Adipocyte (in vitro differentiated cells): ENCODE measurements at regions not wholly inside any gene's neighbourhood (a gene's known extent, or its start where the extent isn't known, plus 50 kb on each side); places are given as distances from the start of the nearest gene placed in this dataset.

ENCODE experiments used
- DNase-seq: peaks from one replicate; pipeline ENCODE4 v3.0.0-alpha.2; 2015; ENCODE audit warnings: low read depth
- H3K27me3 ChIP-seq: replicated peaks from 2 replicates; pipeline ENCODE4 v1.7.0; 2013; ENCODE audit warnings: mild to moderate bottlenecking, low read length, moderate library complexity; ENCODE audit not compliant: control insufficient read depth, insufficient read depth
- H3K36me3 ChIP-seq: 2 replicates; pipeline ENCODE4 v1.7.0; 2013; ENCODE audit warnings: low read length, mild to moderate bottlenecking, moderate library complexity; ENCODE audit not compliant: control insufficient read depth, insufficient read depth, severe bottlenecking
- H3K4me1 ChIP-seq: 2 replicates; pipeline ENCODE4 v1.7.0; 2013; ENCODE audit warnings: mild to moderate bottlenecking, low read length, moderate library complexity; ENCODE audit not compliant: control insufficient read depth, insufficient read depth
- H3K4me3 ChIP-seq: 2 replicates; pipeline ENCODE4 v1.7.0; 2013; ENCODE audit warnings: mild to moderate bottlenecking, low read length, moderate library complexity
- H3K9ac ChIP-seq: 2 replicates; pipeline ENCODE4 v1.7.0; 2013; ENCODE audit warnings: mild to moderate bottlenecking, low read length, moderate library complexity
- H3K9me3 ChIP-seq: 2 replicates; pipeline ENCODE4 v1.7.0; 2013; ENCODE audit warnings: mild to moderate bottlenecking, low read length, moderate library complexity; ENCODE audit not compliant: control insufficient read depth

GRCh38 chr15:58274885-58275284 is 136.7 kb downstream of the AQP9 start:
- DNase-seq, result no peak
- Histone ChIP-seq H3K9ac (no peak overlapping the region), H3K36me3 (no peaks in the 10 kb centered on the region), H3K4me1 (no peaks in the 10 kb centered on the region), H3K4me3 (no peak overlapping the region), H3K9me3 (peaks cover 12% of the 10 kb centered on the region), H3K27me3 (peaks cover 3% of the 10 kb centered on the region)

- DNase-seq, result no peak
- Histone ChIP-seq H3K27me3 (peaks cover 3% of the 10 kb centered on the region), H3K4me1 (no peaks in the 10 kb centered on the region), H3K9me3 (peaks cover 12% of the 10 kb centered on the region), H3K9ac (no peak overlapping the region), H3K4me3 (no peak overlapping the region), H3K36me3 (no peaks in the 10 kb centered on the region)
These were observed 137.6 kb downstream of the AQP9 start for GRCh38 chr15:58275785-58276184.

- Histone ChIP-seq H3K36me3 (no peaks in the 10 kb centered on the region), H3K27me3 (peaks cover 3% of the 10 kb centered on the region), H3K4me3 (no peak overlapping the region), H3K9ac (no peak overlapping the region), H3K4me1 (no peaks in the 10 kb centered on the region), H3K9me3 (peaks cover 2% of the 10 kb centered on the region)
- no peak for DNase-seq
These were observed 138.7 kb downstream of the AQP9 start for GRCh38 chr15:58276924-58277323.

- H3K4me1 ChIP-seq, result no peaks in the 10 kb centered on the region
These were observed 139.2 kb downstream of the AQP9 start for GRCh38 chr15:58277333-58277732.

GRCh38 chr15:58279106-58279505 is 140.9 kb downstream of the AQP9 start:
- DNase-seq, result no peak
- no peak overlapping the region for H3K9ac ChIP-seq
- no peak overlapping the region for H3K4me3 ChIP-seq
- no peaks in the 10 kb centered on the region for H3K36me3 ChIP-seq
- no peaks in the 10 kb centered on the region for H3K9me3 ChIP-seq
- H3K4me1 ChIP-seq, result no peaks in the 10 kb centered on the region
- peaks cover 3% of the 10 kb centered on the region for H3K27me3 ChIP-seq

More at GRCh38 chr15:58277333-58277732, 139.2 kb downstream of the AQP9 start:
- no peak for DNase-seq
- Histone ChIP-seq H3K4me3 (no peak overlapping the region), H3K36me3 (no peaks in the 10 kb centered on the region), H3K27me3 (peaks cover 3% of the 10 kb centered on the region), H3K9ac (no peak overlapping the region), H3K9me3 (no peaks in the 10 kb centered on the region)

- Histone ChIP-seq H3K36me3 (no peaks in the 10 kb centered on the region), H3K9me3 (no peaks in the 10 kb centered on the region), H3K4me3 (no peak overlapping the region), H3K27me3 (peaks cover 3% of the 10 kb centered on the region), H3K9ac (no peak overlapping the region), H3K4me1 (no peaks in the 10 kb centered on the region)
- DNase-seq, result no peak
These were observed 141.5 kb downstream of the AQP9 start for GRCh38 chr15:58279654-58280053.

GRCh38 chr15:58282060-58282708 is 144.0 kb downstream of the AQP9 start:
- no peak for DNase-seq

GRCh38 chr15:58283302-58283701 is 145.1 kb downstream of the AQP9 start:
- Histone ChIP-seq H3K4me3 (no peak overlapping the region), H3K4me1 (no peaks in the 10 kb centered on the region), H3K36me3 (no peaks in the 10 kb centered on the region), H3K9me3 (no peaks in the 10 kb centered on the region), H3K9ac (no peak overlapping the region), H3K27me3 (peaks cover 2% of the 10 kb centered on the region)
- no peak for DNase-seq

More at GRCh38 chr15:58282060-58282708, 144.0 kb downstream of the AQP9 start:
- Histone ChIP-seq H3K9me3 (no peaks in the 10 kb centered on the region), H3K4me1 (no peaks in the 10 kb centered on the region), H3K9ac (no peak overlapping the region), H3K27me3 (peaks cover 3% of the 10 kb centered on the region), H3K36me3 (no peaks in the 10 kb centered on the region), H3K4me3 (no peak overlapping the region)

GRCh38 chr15:58284293-58284692 is 146.1 kb downstream of the AQP9 start:
- no peak overlapping the region for H3K4me3 ChIP-seq
- no peaks in the 10 kb centered on the region for H3K27me3 ChIP-seq
- DNase-seq, result no peak
- no peak overlapping the region for H3K9ac ChIP-seq
- no peaks in the 10 kb centered on the region for H3K36me3 ChIP-seq
- no peaks in the 10 kb centered on the region for H3K9me3 ChIP-seq
- peaks cover 10% of the 10 kb centered on the region for H3K4me1 ChIP-seq

GRCh38 chr15:58285212-58285920 is 146.4 kb upstream of the LIPC start:
- Histone ChIP-seq H3K4me1 (peaks cover 10% of the 10 kb centered on the region), H3K36me3 (no peaks in the 10 kb centered on the region), H3K9me3 (no peaks in the 10 kb centered on the region), H3K27me3 (no peaks in the 10 kb centered on the region), H3K4me3 (no peak overlapping the region), H3K9ac (no peak overlapping the region)
- no peak for DNase-seq

GRCh38 chr15:58285921-58286278 is 145.9 kb upstream of the LIPC start:
- Histone ChIP-seq H3K9me3 (no peaks in the 10 kb centered on the region), H3K36me3 (no peaks in the 10 kb centered on the region), H3K4me3 (no peak overlapping the region), H3K9ac (no peak overlapping the region), H3K4me1 (peaks cover 10% of the 10 kb centered on the region), H3K27me3 (no peaks in the 10 kb centered on the region)
- no peak for DNase-seq
